ENCODE measurements at regions not wholly inside any gene's neighbourhood (a gene's known extent, or its start where the extent isn't known, plus 50 kb on each side); places are given as distances from the start of the nearest gene placed in this dataset.
A peak's percentile ranks its signal among the peaks of the same experiment; 100 is the strongest.

DNA sequence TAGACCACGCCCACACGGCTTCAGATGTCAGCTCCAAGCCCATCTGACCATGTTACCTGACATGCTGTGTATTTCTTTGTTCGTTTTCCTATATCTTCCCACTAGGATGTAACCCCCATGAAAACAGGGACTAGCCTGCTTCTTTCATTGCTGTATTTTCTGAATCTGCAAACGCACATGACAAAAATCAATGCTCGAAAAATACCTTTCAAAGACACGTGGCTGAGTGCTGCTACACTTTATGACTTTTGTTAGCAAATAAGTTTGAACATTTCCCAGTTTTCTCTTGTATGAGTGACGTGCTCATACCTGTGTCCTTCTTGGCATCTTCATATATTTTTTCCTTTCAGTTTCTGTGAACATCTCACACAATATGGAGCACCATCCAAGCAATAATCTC lies 181.3 kb upstream of the IRX1 start:
- H3K27ac Mint-ChIP-seq (ENCODE audit: low read depth): no peak overlapping the region
- H3K4me3 Mint-ChIP-seq: no peak overlapping the region
- H3K9me3 Mint-ChIP-seq: peaks cover 27% of the 10 kb centered on the region
- H3K36me3 Mint-ChIP-seq (ENCODE audit: insufficient read depth): peaks cover 2% of the 10 kb centered on the region
- H3K4me1 Mint-ChIP-seq: no peaks in the 10 kb centered on the region
- ATAC-seq (replicated peaks; ENCODE audit: extremely low read depth, poor library complexity, severe bottlenecking) (no peak), DNase-seq (ENCODE audit: low spot score in 2 of 2) (no peak)
- H3K27me3 Mint-ChIP-seq: no peaks in the 10 kb centered on the region

DNA sequence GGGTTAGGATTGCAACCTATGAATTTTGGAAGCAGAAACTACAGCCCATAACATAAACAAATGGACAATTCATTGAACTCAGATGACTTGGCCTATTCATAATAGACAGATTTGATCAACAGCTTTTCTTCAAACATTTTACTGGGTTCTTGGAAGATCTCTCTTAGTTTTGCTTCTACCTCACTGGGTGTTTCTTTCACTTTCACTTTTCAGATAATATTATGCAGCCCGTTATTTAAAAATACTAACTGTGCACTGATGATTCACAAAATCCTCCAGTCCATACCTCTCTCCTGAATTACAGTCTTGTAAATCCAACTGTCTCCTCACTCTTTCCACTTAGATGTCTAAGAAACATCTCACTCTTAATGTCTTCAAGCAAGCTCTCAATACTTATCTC lies 183.5 kb upstream of the IRX1 start:
- ATAC-seq (replicated peaks; ENCODE audit: extremely low read depth, poor library complexity, severe bottlenecking) (no peak), DNase-seq (ENCODE audit: low spot score in 2 of 2) (no peak)
- Mint-ChIP-seq H3K4me1 (no peaks in the 10 kb centered on the region), H3K27me3 (no peaks in the 10 kb centered on the region), H3K36me3 (ENCODE audit: insufficient read depth) (peaks cover 2% of the 10 kb centered on the region), H3K4me3 (no peak overlapping the region), H3K27ac (ENCODE audit: low read depth) (peak overlapping the region; percentile 50), H3K9me3 (peaks cover 20% of the 10 kb centered on the region)

DNA sequence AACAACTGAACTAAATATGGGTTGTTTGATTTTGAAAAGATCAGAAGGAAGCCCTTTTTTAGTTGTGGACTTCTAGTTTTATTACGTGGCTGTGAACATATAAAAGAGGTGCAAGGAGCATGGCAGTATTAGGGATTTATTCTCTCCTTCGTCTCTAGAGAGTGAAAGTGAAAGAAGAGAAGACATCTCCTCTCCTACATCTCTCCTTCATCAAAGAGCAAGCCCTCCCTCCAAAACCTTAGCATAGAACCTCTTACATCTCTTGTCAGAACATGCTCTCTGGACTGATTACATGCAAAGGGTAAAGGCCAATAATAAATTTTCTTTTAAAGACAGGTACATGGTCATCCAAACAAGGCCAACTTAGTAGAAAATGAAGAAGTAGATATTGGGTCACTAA lies 184.3 kb upstream of the IRX1 start:
- ATAC-seq (replicated peaks; ENCODE audit: extremely low read depth, poor library complexity, severe bottlenecking): no peak
- Mint-ChIP-seq H3K4me3 (no peak overlapping the region), H3K27me3 (no peaks in the 10 kb centered on the region), H3K36me3 (ENCODE audit: insufficient read depth) (peaks cover 2% of the 10 kb centered on the region), H3K4me1 (no peaks in the 10 kb centered on the region), H3K27ac (ENCODE audit: low read depth) (no peak overlapping the region), H3K9me3 (peaks cover 26% of the 10 kb centered on the region)
- no peak for DNase-seq (ENCODE audit: low spot score in 2 of 2)

DNA sequence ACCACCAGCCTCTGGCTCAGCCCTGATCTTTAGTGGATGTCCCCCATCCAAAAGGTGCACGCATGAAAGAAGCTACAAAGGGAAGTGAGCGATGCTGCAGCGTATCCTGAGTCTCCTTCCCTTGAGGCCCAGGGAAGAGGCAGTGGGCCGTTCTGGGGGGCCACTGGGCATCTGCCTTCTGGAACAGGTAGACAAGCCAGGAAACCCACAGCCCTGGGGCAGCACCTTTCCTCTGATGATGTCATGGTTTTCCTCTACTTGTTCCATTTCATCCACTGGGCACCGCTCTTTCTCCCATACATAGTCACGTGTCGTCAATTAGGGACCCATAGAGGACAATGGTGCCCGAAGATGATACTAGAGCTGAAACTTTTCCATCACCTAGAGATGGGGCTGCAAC lies 194.0 kb upstream of the IRX1 start:
- Mint-ChIP-seq H3K27ac (ENCODE audit: low read depth) (no peak overlapping the region), H3K36me3 (ENCODE audit: insufficient read depth) (no peaks in the 10 kb centered on the region), H3K4me3 (no peak overlapping the region), H3K27me3 (no peaks in the 10 kb centered on the region), H3K4me1 (no peaks in the 10 kb centered on the region), H3K9me3 (peaks cover 19% of the 10 kb centered on the region)
- no peak for ATAC-seq (replicated peaks; ENCODE audit: extremely low read depth, poor library complexity, severe bottlenecking)
- DNase-seq (ENCODE audit: low spot score in 2 of 2): no peak

DNA sequence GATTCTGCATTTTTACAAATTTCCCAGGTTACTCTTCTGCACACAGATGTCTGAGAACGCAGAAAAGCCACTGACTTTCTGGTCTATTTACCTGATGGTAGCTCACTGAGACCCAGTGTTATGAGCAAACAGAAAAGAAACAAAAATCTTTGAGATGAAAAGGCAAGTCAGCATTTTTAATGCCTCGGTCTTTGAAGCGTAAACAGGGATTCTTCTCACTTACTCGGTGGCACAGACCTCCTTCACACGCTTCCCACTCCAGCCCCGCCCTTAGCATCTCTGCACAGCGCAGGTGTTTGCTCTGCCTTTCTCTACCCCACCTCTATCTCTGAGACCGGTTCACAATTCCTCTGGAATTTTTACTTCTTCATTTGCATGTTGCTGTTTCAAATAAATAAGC lies 195.0 kb upstream of the IRX1 start:
- no peak for DNase-seq (ENCODE audit: low spot score in 2 of 2)
- H3K4me3 Mint-ChIP-seq: no peak overlapping the region
- H3K27me3 Mint-ChIP-seq: no peaks in the 10 kb centered on the region
- no peak for ATAC-seq (replicated peaks; ENCODE audit: extremely low read depth, poor library complexity, severe bottlenecking)
- peaks cover 10% of the 10 kb centered on the region for H3K9me3 Mint-ChIP-seq
- H3K27ac Mint-ChIP-seq (ENCODE audit: low read depth): no peak overlapping the region
- no peaks in the 10 kb centered on the region for H3K4me1 Mint-ChIP-seq
- no peaks in the 10 kb centered on the region for H3K36me3 Mint-ChIP-seq (ENCODE audit: insufficient read depth)

DNA sequence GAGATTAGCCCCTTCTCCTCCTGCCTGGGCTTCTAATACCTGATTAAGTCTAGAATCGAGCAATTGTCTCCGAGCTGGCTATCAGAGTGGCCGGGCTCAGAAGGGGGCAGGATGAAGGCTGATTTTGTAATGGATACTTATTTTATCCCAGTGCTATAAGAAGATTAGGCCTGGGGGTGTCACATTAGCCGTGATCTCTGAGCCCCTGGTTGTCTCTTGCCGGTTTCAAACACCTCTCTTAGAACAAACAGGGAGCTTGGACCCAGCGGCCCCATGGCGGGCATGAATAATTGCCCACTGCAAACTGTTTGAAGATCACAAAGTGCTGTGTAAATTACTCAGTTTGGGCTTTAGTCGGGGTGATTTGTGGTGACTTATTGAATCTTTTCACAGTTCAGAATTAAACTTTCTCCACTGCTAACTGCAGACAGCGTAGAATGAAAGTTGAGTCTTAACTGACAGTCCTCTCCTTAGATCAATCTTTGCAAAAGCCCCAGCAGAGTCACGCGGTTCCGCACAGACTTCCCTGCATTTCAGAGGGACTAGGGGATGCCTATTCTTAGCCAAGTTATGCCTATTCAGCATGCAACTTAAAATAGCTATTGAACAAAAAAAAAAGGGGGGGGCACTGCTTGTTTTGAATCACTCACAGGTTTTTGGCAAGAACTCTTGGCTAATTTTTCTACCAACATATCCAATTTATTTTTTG lies 200.6 kb upstream of the IRX1 start:
- Mint-ChIP-seq H3K4me1 (no peaks in the 10 kb centered on the region), H3K4me3 (no peak overlapping the region), H3K9me3 (peaks cover 15% of the 10 kb centered on the region), H3K27ac (ENCODE audit: low read depth) (no peak overlapping the region), H3K27me3 (no peaks in the 10 kb centered on the region), H3K36me3 (ENCODE audit: insufficient read depth) (no peaks in the 10 kb centered on the region)
- DNase-seq (ENCODE audit: low spot score in 2 of 2): no peak
- ATAC-seq (replicated peaks; ENCODE audit: extremely low read depth, poor library complexity, severe bottlenecking): no peak

DNA sequence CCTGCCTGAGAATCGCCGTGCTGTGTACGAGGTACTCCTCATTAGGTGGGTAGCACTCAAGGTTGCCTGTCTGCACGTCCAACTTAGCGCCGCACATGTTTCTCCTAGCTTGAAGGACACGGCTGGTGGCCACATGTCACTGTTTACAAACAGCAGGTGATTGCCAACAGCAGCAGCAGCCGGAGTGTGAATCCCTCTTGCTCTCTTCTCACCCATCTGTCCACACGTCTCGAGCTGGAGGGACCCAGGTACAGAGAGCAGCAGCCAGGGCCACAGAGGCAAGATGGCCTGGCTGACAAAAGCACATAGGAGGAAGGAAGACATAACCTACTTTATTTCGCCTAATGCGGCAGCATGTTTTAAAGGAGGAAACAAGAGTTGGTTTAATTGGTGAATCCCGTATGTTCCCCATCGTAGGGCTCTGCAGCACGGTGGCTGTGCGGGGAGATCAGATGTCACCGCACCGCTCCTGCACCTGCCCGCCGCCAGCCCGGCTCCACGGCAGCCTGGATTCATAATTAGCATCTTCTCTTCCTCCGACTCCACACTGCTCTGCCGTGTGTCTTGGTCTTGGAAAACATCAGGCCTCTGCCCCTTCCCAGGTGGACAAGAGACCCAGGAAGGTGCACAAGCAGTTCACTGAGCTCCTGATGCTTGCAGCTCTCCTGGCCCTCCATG lies 201.6 kb upstream of the IRX1 start:
- DNase-seq (ENCODE audit: low spot score in 2 of 2): no peak
- H3K27me3 Mint-ChIP-seq: no peaks in the 10 kb centered on the region
- peaks cover 5% of the 10 kb centered on the region for H3K9me3 Mint-ChIP-seq

DNA sequence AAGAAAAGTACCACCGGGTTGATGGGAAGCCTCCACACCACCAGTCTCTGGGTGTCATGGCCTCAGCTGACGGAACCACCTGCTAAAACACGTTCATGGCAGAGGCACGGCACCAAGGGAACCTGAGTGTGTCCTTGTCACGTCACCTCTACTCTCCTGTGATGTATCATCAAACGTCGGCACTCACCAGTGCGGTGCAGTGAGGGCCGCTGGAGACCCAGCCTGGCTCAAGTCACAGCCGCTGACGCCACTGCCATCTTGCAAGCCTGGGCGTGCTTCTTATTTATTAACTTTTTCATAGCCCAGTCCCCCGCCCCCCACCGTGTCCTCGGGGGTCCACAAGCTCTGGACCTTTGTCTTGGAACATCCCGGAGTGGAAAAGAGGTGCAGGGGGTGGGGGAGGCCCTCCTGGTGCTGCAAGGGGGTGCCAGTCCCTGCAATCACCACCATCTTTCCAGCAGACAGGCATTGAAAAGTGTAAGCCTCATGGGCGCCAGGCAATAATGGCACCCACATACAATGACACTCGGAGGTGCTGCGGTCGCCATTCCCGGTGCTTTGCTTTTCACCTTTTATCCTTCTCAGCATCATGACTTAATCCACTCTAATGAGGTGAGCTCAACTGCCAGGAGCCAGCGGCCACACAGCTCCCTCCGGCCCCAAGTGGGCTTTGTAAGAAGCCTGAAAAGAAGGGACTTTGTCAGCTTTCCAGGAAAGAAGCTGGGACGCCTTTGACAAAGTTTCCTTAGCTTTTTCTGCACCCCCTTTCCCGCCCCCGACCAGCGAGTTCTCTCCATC lies 202.3 kb upstream of the IRX1 start:
- no peaks in the 10 kb centered on the region for H3K36me3 Mint-ChIP-seq (ENCODE audit: insufficient read depth)
- no peak for ATAC-seq (replicated peaks; ENCODE audit: extremely low read depth, poor library complexity, severe bottlenecking)
- H3K4me3 Mint-ChIP-seq: no peak overlapping the region
- no peaks in the 10 kb centered on the region for H3K4me1 Mint-ChIP-seq
- no peaks in the 10 kb centered on the region for H3K27me3 Mint-ChIP-seq
- DNase-seq (ENCODE audit: low spot score in 2 of 2): no peak
- peaks cover 5% of the 10 kb centered on the region for H3K9me3 Mint-ChIP-seq
- H3K27ac Mint-ChIP-seq (ENCODE audit: low read depth): no peak overlapping the region

More for the DNA sequence above, 201.6 kb upstream of the IRX1 start:
- no peaks in the 10 kb centered on the region for H3K36me3 Mint-ChIP-seq (ENCODE audit: insufficient read depth)
- no peaks in the 10 kb centered on the region for H3K4me1 Mint-ChIP-seq
- no peak overlapping the region for H3K27ac Mint-ChIP-seq (ENCODE audit: low read depth)
- ATAC-seq (replicated peaks; ENCODE audit: extremely low read depth, poor library complexity, severe bottlenecking): no peak
- no peak overlapping the region for H3K4me3 Mint-ChIP-seq

DNA sequence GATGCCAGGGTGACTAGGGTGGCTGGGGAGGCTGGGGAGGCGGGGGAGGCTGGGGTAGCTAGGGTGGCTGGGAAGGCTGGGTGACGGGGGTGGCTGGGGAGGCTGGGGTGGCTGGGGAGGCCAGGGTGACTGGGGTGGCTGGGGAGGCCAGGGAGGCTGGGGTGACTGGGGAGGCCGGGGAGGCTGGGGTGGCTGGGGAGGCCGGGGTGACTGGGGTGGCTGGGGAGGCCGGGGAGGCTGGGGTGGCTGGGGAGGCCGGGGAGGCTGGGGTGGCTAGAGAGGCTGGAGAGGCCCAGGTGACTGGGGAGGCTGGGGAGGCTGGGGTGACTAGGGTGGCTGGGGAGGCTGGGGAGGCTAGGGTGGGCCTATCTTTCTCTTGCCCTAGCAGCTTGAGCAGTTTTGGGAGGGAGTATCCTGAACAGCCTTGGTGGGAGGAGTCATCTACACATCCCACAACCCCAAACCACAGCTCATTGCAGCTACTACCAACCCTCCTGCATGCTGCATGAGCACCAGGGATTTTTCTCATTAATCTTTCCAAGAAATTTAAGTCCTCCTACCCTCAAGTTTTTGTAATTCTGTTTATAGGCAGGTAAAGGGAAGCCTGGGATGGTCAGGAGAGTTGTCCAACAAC lies 203.2 kb upstream of the IRX1 start:
- Mint-ChIP-seq H3K27ac (ENCODE audit: low read depth) (no peak overlapping the region), H3K36me3 (ENCODE audit: insufficient read depth) (no peaks in the 10 kb centered on the region), H3K27me3 (no peaks in the 10 kb centered on the region), H3K4me1 (no peaks in the 10 kb centered on the region), H3K4me3 (no peak overlapping the region), H3K9me3 (peaks cover 5% of the 10 kb centered on the region)
- ATAC-seq (replicated peaks; ENCODE audit: extremely low read depth, poor library complexity, severe bottlenecking) (no peak), DNase-seq (ENCODE audit: low spot score in 2 of 2) (no peak)

DNA sequence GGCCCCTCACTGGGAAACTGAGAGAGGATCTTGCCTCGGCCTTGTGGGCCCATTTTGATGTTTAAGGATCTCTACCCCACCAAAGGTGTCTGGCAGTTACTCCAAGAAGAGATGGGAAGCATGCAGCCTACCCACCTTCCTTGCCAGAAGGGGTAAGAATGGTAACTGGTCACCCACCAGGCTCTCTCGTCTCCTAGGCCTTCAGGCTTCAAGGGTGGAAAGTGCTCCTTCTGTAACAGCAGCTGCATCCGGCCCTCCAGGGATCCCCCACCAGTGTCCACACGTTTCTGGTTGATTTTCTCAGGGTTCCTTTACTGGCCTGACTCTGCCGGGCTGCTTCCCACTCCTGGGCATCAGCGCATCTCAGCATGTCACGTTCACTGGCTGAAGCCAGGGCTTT lies 204.4 kb upstream of the IRX1 start:
- ATAC-seq (replicated peaks; ENCODE audit: extremely low read depth, poor library complexity, severe bottlenecking) (no peak), DNase-seq (ENCODE audit: low spot score in 2 of 2) (no peak)
- Mint-ChIP-seq H3K36me3 (ENCODE audit: insufficient read depth) (no peaks in the 10 kb centered on the region), H3K4me1 (no peaks in the 10 kb centered on the region), H3K27me3 (no peaks in the 10 kb centered on the region), H3K4me3 (no peak overlapping the region), H3K27ac (ENCODE audit: low read depth) (no peak overlapping the region), H3K9me3 (peaks cover 5% of the 10 kb centered on the region)

DNA sequence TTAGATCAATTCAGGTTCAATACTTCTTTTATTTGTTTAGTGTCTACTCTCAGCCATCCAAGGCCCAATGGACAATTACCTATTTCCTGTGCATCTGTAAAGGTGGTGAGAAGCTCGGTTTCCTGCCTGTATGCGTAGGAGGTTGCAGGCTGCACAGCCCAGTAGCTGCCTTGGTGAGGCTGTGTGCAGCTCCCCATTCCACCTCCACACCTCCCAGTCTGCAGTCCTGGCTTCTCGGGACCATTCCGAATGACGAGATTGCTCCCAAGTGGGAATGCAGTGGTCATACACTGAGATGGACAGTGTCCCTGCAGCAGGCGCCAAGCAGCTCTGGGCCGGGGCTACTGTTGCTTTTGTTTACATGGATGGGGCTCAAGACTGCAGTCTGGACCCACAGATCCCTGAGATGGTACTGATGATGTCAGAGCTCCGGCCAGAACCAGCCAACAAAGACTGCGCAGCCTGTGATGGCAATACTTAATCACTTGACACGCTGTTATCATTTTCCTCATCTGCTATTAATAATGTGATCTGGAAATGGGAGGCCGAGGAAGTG lies 206.1 kb upstream of the IRX1 start:
- Mint-ChIP-seq H3K4me3 (no peak overlapping the region), H3K27me3 (no peaks in the 10 kb centered on the region), H3K4me1 (no peaks in the 10 kb centered on the region), H3K27ac (ENCODE audit: low read depth) (no peak overlapping the region), H3K9me3 (peaks cover 5% of the 10 kb centered on the region), H3K36me3 (ENCODE audit: insufficient read depth) (no peaks in the 10 kb centered on the region)
- DNase-seq (ENCODE audit: low spot score in 2 of 2) (no peak), ATAC-seq (replicated peaks; ENCODE audit: extremely low read depth, poor library complexity, severe bottlenecking) (no peak)

DNA sequence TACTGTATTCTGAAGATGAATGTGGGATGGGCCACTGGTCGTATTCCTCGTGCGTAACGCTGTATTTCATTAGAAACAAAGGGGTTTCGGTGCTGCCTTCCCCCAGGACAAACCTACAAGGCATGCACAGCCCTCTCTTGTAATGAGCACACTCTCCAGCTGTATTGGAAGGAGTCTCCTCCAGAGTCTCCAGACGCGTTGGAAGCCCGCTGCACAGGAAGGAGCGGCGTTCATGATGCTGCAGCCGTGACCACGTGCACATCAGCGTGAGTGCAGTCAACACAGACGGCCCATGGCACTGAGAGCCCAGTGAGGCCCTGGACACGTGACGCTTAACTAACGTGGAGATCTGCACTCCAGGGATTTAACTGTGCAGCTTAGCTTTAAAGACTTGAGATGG lies 209.0 kb upstream of the IRX1 start:
- Mint-ChIP-seq H3K4me1 (no peaks in the 10 kb centered on the region), H3K27ac (ENCODE audit: low read depth) (no peak overlapping the region), H3K36me3 (ENCODE audit: insufficient read depth) (no peaks in the 10 kb centered on the region), H3K27me3 (no peaks in the 10 kb centered on the region), H3K4me3 (no peak overlapping the region), H3K9me3 (peaks cover 8% of the 10 kb centered on the region)
- ATAC-seq (replicated peaks; ENCODE audit: extremely low read depth, poor library complexity, severe bottlenecking) (no peak), DNase-seq (ENCODE audit: low spot score in 2 of 2) (no peak)

All from central memory CD8-positive, alpha-beta T cell (primary cell).